Stimulated activated naive CD8-positive, alpha-beta T cell treated with anti-CD3 and anti-CD28 coated beads, Interleukin-15, Interleukin-2, amounts not matched to agents 100 ng/mL and 50 ng/mL, for 24 hours (primary cell): ENCODE measurements at regions not wholly inside any gene's neighbourhood (a gene's known extent, or its start where the extent isn't known, plus 50 kb on each side); places are given as distances from the start of the nearest gene placed in this dataset.
"Not testable (repeated sequence)": the region's sequence is repeated elsewhere in the genome, so short reads cannot be mapped to it uniquely, and the experiment has no call there.

Experiments
- H3K27ac Mint-ChIP-seq: one replicate; pipeline ENCODE4 v1.8.0; 2021; ENCODE audit warnings: mild to moderate bottlenecking, mixed read lengths
- H3K27me3 Mint-ChIP-seq: one replicate; pipeline ENCODE4 v1.8.0; 2021; ENCODE audit warnings: mixed read lengths
- H3K36me3 Mint-ChIP-seq: one replicate; pipeline ENCODE4 v1.8.0; 2021; ENCODE audit warnings: low read depth, mixed read lengths
- H3K4me1 Mint-ChIP-seq: one replicate; pipeline ENCODE4 v1.8.0; 2021; ENCODE audit warnings: low read depth, mixed read lengths
- H3K4me3 Mint-ChIP-seq: one replicate; pipeline ENCODE4 v1.8.0; 2021; ENCODE audit warnings: mild to moderate bottlenecking, mixed read lengths
- H3K9me3 Mint-ChIP-seq: one replicate; pipeline ENCODE4 v1.8.0; 2021; ENCODE audit warnings: mixed read lengths

GRCh38 chr5:118598311-118598710 is 390.0 kb downstream of the DTWD2 start:
- Mint-ChIP-seq H3K4me3 (no peak overlapping the region), H3K27me3 (no peaks in the 10 kb centered on the region), H3K27ac (no peak overlapping the region), H3K4me1 (no peaks in the 10 kb centered on the region), H3K9me3 (no peaks in the 10 kb centered on the region), H3K36me3 (no peaks in the 10 kb centered on the region)

GRCh38 chr5:118597543-118597942 is 390.8 kb downstream of the DTWD2 start:
- no peak overlapping the region for H3K4me3 Mint-ChIP-seq
- H3K27me3 Mint-ChIP-seq = no peaks in the 10 kb centered on the region
- H3K27ac Mint-ChIP-seq = no peak overlapping the region
- no peaks in the 10 kb centered on the region for H3K36me3 Mint-ChIP-seq
- no peaks in the 10 kb centered on the region for H3K4me1 Mint-ChIP-seq
- H3K9me3 Mint-ChIP-seq = no peaks in the 10 kb centered on the region

DNA sequence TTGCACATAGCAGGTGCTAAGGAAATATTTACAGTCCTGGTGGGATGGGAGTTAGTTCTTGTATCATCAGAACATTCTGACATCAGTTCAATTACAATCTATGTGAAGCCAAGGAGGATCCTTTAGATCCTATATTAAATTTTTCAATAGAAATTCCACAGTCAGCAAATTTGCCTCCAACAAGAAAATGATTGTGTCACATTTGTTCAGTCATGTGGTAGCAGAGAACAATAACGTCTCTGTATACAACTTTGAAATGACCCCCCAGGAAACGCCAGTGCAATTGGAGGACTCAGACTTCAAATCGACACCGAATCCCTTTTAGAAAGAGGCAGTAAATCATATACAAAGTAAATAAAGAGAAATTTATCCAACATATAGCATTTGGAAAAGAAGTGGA is 392.1 kb downstream of the DTWD2 start:
- Mint-ChIP-seq H3K4me3 (no peak overlapping the region), H3K4me1 (no peaks in the 10 kb centered on the region), H3K9me3 (no peaks in the 10 kb centered on the region), H3K27me3 (no peaks in the 10 kb centered on the region), H3K27ac (no peak overlapping the region), H3K36me3 (no peaks in the 10 kb centered on the region)

GRCh38 chr5:118593003-118593328 is 395.4 kb downstream of the DTWD2 start:
- Mint-ChIP-seq H3K27me3 (no peaks in the 10 kb centered on the region), H3K4me1 (no peaks in the 10 kb centered on the region), H3K27ac (no peak overlapping the region), H3K36me3 (no peaks in the 10 kb centered on the region), H3K4me3 (no peak overlapping the region), H3K9me3 (no peaks in the 10 kb centered on the region)

GRCh38 chr5:118592229-118593002 is 395.9 kb downstream of the DTWD2 start:
- H3K4me3 Mint-ChIP-seq = no peak overlapping the region
- no peaks in the 10 kb centered on the region for H3K36me3 Mint-ChIP-seq
- no peaks in the 10 kb centered on the region for H3K27me3 Mint-ChIP-seq
- H3K27ac Mint-ChIP-seq = no peak overlapping the region
- H3K9me3 Mint-ChIP-seq = no peaks in the 10 kb centered on the region
- H3K4me1 Mint-ChIP-seq = no peaks in the 10 kb centered on the region

DNA sequence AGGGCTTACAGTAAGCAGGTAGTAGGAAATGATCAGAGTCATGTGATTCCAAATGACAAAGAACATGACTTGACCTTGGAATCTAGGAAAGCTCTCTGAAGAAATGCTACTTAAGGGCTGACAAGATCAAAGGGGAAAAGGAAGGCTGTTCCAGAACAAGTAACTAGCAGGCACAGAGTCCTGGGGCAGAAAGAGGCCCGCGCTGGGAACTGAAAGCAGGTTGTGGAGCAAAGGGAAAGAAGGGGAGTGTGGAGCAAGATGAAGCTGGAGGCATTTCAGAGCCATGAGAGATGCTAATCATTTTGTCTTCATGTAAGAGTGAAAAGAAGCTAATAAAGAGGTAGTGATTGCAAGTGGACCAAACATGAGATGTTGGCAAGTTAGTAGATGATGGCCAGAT is 397.5 kb downstream of the DTWD2 start:
- Mint-ChIP-seq H3K9me3 (no peaks in the 10 kb centered on the region), H3K36me3 (no peaks in the 10 kb centered on the region), H3K4me3 (no peak overlapping the region), H3K4me1 (no peaks in the 10 kb centered on the region), H3K27ac (no peak overlapping the region), H3K27me3 (no peaks in the 10 kb centered on the region)

DNA sequence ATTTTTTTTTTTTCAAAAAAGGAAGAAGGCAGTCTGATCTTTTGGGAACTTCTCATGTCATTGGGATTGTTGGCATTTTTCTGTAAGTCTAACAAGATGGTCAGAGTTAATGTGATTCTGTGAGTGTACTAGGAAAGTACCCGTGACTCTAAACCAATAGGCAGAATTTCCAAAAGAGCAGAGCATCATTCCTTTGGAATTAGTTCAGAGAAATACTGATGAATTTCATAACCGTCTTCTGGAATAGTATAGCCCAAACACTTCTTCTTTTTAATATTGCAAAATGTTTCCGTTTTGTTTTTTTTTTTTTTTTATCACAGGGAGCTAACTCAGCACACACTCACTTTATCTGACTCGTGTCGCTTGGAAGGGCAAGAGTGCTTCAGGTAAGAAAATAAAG is 407.4 kb downstream of the DTWD2 start:
- H3K4me3 Mint-ChIP-seq = no peak overlapping the region
- no peaks in the 10 kb centered on the region for H3K9me3 Mint-ChIP-seq
- no peak overlapping the region for H3K27ac Mint-ChIP-seq
- no peaks in the 10 kb centered on the region for H3K36me3 Mint-ChIP-seq
- H3K4me1 Mint-ChIP-seq = no peaks in the 10 kb centered on the region
- H3K27me3 Mint-ChIP-seq = no peaks in the 10 kb centered on the region

DNA sequence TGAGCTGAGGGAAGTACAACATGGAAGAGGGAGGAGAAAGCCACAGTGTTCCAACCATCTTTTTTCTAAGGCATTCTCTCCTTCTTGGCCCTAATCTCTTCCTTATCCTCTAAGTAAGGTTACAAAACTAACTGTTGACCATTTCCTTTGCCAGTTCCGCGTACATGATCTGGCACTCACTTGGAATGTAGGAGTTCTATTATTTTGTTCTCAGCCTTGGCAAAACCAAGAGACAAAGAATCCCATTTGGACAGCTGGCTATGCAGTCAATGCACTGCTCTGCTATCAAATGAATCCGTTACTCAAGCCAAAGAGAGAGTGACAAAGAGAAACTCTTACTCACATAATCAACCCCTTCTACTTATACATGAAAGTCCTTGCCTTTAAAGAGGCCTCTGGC is 410.3 kb downstream of the DTWD2 start:
- Mint-ChIP-seq H3K4me1 (no peaks in the 10 kb centered on the region), H3K27me3 (no peaks in the 10 kb centered on the region), H3K36me3 (no peaks in the 10 kb centered on the region), H3K27ac (no peak overlapping the region), H3K4me3 (no peak overlapping the region), H3K9me3 (no peaks in the 10 kb centered on the region)

DNA sequence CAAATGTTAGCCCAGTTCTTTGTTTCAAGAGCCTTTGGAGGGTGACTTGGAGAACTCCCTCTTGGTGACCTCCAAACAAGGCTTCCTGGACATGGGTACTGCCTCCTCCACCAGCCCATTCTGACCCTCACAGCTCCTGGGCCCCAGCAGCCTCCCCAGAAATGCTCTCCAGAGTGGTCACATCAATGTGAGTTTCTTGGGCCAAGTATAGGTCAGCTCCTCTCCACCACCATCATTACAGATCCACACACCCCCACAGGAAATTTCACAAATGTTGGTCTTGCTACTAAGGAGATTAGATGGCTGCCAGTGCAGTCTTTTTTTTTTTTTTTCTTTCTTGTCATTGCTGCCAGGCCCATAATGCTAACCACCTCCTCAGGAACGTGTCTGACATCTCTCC is 410.7 kb downstream of the DTWD2 start:
- H3K27me3 Mint-ChIP-seq = no peaks in the 10 kb centered on the region
- no peaks in the 10 kb centered on the region for H3K36me3 Mint-ChIP-seq
- H3K4me3 Mint-ChIP-seq = no peak overlapping the region
- H3K9me3 Mint-ChIP-seq = no peaks in the 10 kb centered on the region
- H3K4me1 Mint-ChIP-seq = no peaks in the 10 kb centered on the region
- no peak overlapping the region for H3K27ac Mint-ChIP-seq

GRCh38 chr5:118570276-118570675 is 418.1 kb downstream of the DTWD2 start:
- not testable (repeated sequence) for H3K4me3 Mint-ChIP-seq, H3K9me3 Mint-ChIP-seq

GRCh38 chr5:118569596-118569995 is 418.8 kb downstream of the DTWD2 start:
- not testable (repeated sequence) for H3K36me3 Mint-ChIP-seq, H3K9me3 Mint-ChIP-seq, H3K4me3 Mint-ChIP-seq, H3K27me3 Mint-ChIP-seq, H3K4me1 Mint-ChIP-seq, H3K27ac Mint-ChIP-seq

More at GRCh38 chr5:118570276-118570675, 418.1 kb downstream of the DTWD2 start:
- not testable (repeated sequence) for H3K27me3 Mint-ChIP-seq, H3K4me1 Mint-ChIP-seq, H3K36me3 Mint-ChIP-seq, H3K27ac Mint-ChIP-seq

- Mint-ChIP-seq H3K4me3 (no peak overlapping the region), H3K9me3 (no peaks in the 10 kb centered on the region), H3K27me3 (no peaks in the 10 kb centered on the region), H3K36me3 (no peaks in the 10 kb centered on the region), H3K4me1 (no peaks in the 10 kb centered on the region), H3K27ac (no peak overlapping the region)
These were observed 422.9 kb downstream of the DTWD2 start for GRCh38 chr5:118565335-118565971.

DNA sequence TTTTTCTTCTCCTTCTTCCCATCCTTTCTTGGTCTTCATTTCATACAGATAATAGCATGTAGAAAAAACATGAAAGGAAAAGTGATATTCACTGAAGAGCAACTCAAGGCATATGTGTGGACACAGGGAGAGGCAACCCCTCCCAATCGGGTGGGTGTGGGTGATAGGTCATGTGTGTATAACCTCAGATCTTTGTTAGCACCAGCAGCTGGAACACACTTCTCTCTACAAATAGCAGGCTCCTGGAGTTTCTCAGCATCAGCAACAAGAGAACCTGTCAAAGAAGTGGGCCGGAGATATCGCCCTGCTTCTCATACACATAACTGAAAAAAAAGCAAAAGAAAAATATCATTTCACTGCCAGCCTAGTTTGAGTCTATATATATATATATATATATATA is 426.4 kb downstream of the DTWD2 start:
- Mint-ChIP-seq H3K4me3 (no peak overlapping the region), H3K9me3 (no peaks in the 10 kb centered on the region), H3K27ac (no peak overlapping the region), H3K27me3 (no peaks in the 10 kb centered on the region), H3K36me3 (no peaks in the 10 kb centered on the region), H3K4me1 (no peaks in the 10 kb centered on the region)

DNA sequence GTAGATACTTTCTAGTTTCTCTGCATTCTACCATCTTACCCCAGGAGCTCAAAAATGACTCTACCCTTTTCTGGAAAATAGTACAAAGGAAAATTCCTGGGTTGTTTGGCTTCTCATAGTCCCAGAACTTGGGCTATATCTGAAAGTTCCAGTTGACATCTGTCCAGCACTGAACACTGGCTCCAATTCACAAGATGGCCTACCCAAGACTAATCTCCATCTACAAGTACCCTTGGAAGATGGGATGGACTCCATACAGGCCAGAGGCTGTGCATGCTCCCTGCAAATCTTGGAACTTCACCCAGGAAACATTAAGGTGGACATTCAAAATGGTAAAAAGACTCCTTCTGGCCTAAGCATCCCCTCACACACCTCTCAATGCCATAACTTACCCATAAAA is 427.1 kb downstream of the DTWD2 start:
- Mint-ChIP-seq H3K4me3 (no peak overlapping the region), H3K36me3 (no peaks in the 10 kb centered on the region), H3K9me3 (no peaks in the 10 kb centered on the region), H3K27me3 (no peaks in the 10 kb centered on the region), H3K4me1 (no peaks in the 10 kb centered on the region), H3K27ac (no peak overlapping the region)

DNA sequence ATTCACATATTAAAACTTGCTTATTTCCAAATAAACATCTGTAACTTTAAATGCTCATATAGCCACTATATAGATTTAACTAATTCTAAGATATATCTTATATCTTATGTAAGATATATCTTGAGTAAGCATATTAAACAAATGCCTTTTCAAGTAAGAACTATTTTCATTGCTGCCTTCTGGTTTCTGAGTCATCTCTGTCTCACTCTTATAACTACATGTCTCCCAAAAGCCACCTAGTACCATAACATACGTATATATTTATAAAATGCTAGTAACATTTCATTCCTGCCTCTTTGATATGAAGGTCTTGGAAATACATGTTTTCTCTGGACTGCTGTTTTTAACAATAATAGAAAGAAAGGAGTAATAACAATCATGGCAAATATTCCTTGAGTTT is 429.5 kb downstream of the DTWD2 start:
- H3K4me1 Mint-ChIP-seq = no peaks in the 10 kb centered on the region
- no peaks in the 10 kb centered on the region for H3K36me3 Mint-ChIP-seq
- H3K27me3 Mint-ChIP-seq = no peaks in the 10 kb centered on the region
- no peaks in the 10 kb centered on the region for H3K9me3 Mint-ChIP-seq
- no peak overlapping the region for H3K27ac Mint-ChIP-seq
- H3K4me3 Mint-ChIP-seq = no peak overlapping the region

- Mint-ChIP-seq H3K36me3 (no peaks in the 10 kb centered on the region), H3K27ac (no peak overlapping the region), H3K4me1 (no peaks in the 10 kb centered on the region), H3K4me3 (no peak overlapping the region), H3K27me3 (no peaks in the 10 kb centered on the region), H3K9me3 (no peaks in the 10 kb centered on the region)
These were observed 431.1 kb downstream of the DTWD2 start for GRCh38 chr5:118557251-118557661.
